Ramos (cell line): ENCODE measurements at regions not wholly inside any gene's neighbourhood (a gene's known extent, or its start where the extent isn't known, plus 50 kb on each side); places are given as distances from the start of the nearest gene placed in this dataset.

Experiments used
- in situ Hi-C: fragments of 300-500 bp; cut with MboI; formaldehyde crosslinking; loops from one replicate; pipeline ENCODE4 v1.14.3; 2022; ENCODE audit warnings: low sequenced_read_pairs; ENCODE audit not compliant: unreplicated experiment

GRCh38 chr17:71413935-71414334, 706.9 kb upstream of the SOX9 start:
- in situ Hi-C loops = no loop called here

GRCh38 chr17:71417142-71417541, 703.7 kb upstream of the SOX9 start:
- in situ Hi-C loops = no loop called here

GRCh38 chr17:71422968-71423367, 697.9 kb upstream of the SOX9 start:
- in situ Hi-C loops = no loop called here

GRCh38 chr17:71423871-71424546, 696.8 kb upstream of the SOX9 start:
- in situ Hi-C loops = no loop called here

- in situ Hi-C loops = no loop called here
Measured at GRCh38 chr17:71427801-71428200, 693.0 kb upstream of the SOX9 start.

- in situ Hi-C loops = no loop called here
Measured at GRCh38 chr17:71428897-71429296, 691.9 kb upstream of the SOX9 start.

- in situ Hi-C loops = no loop called here
Measured at GRCh38 chr17:71430281-71430680, 690.5 kb upstream of the SOX9 start.

- in situ Hi-C loops = no loop called here
Measured at GRCh38 chr17:71431146-71431545, 689.7 kb upstream of the SOX9 start.

- in situ Hi-C loops = no loop called here
Measured at GRCh38 chr17:71432378-71433315, 688.2 kb upstream of the SOX9 start.

GRCh38 chr17:71434716-71435115, 686.1 kb upstream of the SOX9 start:
- in situ Hi-C loops = no loop called here

GRCh38 chr17:71436479-71436878, 684.3 kb upstream of the SOX9 start:
- in situ Hi-C loops = no loop called here

GRCh38 chr17:71437166-71437565, 683.7 kb upstream of the SOX9 start:
- in situ Hi-C loops = no loop called here

GRCh38 chr17:71438631-71439146, 682.1 kb upstream of the SOX9 start:
- in situ Hi-C loops = no loop called here

GRCh38 chr17:71440513-71440912, 680.3 kb upstream of the SOX9 start:
- in situ Hi-C loops = no loop called here

- in situ Hi-C loops = no loop called here
Measured at GRCh38 chr17:71441098-71441497, 679.7 kb upstream of the SOX9 start.

- in situ Hi-C loops = no loop called here
Measured at GRCh38 chr17:71444078-71444477, 676.7 kb upstream of the SOX9 start.

GRCh38 chr17:71446645-71447437, 674.0 kb upstream of the SOX9 start:
- in situ Hi-C loops = no loop called here

GRCh38 chr17:71447644-71448043, 673.2 kb upstream of the SOX9 start:
- in situ Hi-C loops = no loop called here

- in situ Hi-C loops = loop anchor here (25.0 kb wide), 1 partner anchor 1087 kb away; no protein-coding TSS in a partner anchor
Measured at GRCh38 chr17:71450657-71451056, 670.2 kb upstream of the SOX9 start.

GRCh38 chr17:71453876-71454422, 666.9 kb upstream of the SOX9 start:
- in situ Hi-C loops = loop anchor here (25.0 kb wide), 1 partner anchor 1083 kb away; no protein-coding TSS in a partner anchor
